ENCODE measurements at regions not wholly inside any gene's neighbourhood (a gene's known extent, or its start where the extent isn't known, plus 50 kb on each side); places are given as distances from the start of the nearest gene placed in this dataset.

- no peaks in the 10 kb centered on the region for H3K4me1 Mint-ChIP-seq
- H3K36me3 ChIP-seq: no peaks in the 10 kb centered on the region
- no peaks in the 10 kb centered on the region for H3K9me3 ChIP-seq (ENCODE audit: low read depth)
- no peaks in the 10 kb centered on the region for H3K36me3 Mint-ChIP-seq
- no peaks in the 10 kb centered on the region for H3F3A ChIP-seq (ENCODE audit: low read depth)
- DNase-seq (ENCODE audit: low spot score): no peak
- no peak overlapping the region for H2AFZ ChIP-seq (replicated peaks)
- H3K9me3 Mint-ChIP-seq: no peaks in the 10 kb centered on the region
- H3K79me2 ChIP-seq (ENCODE audit: low read depth): no peaks in the 10 kb centered on the region
- TF ChIP-seq CTCF (IDR thresholded peaks at IDR 0.05) (no peak), EZH2phosphoT487 (IDR thresholded peaks at IDR 0.05) (no peak), EZH2 (IDR thresholded peaks at IDR 0.05) (no peak)
- no peak overlapping the region for H3K27ac ChIP-seq
- no peaks in the 10 kb centered on the region for H3K27me3 ChIP-seq
- no peaks in the 10 kb centered on the region for H3K4me1 ChIP-seq
- no peak overlapping the region for H3K9ac ChIP-seq
- H3K27me3 Mint-ChIP-seq (ENCODE audit: insufficient read depth, low read depth): no peaks in the 10 kb centered on the region
- H3K4me2 ChIP-seq: no peak overlapping the region
- H3K4me3 ChIP-seq: no peak overlapping the region
- H4K20me1 ChIP-seq (ENCODE audit: low read depth): no peaks in the 10 kb centered on the region
- H3K27ac Mint-ChIP-seq: no peak overlapping the region
- H3K4me3 Mint-ChIP-seq: no peak overlapping the region
These were observed 871.6 kb downstream of the SLITRK6 start for GRCh38 chr13:84927442-84928169.

- Histone ChIP-seq H3K9ac (no peak overlapping the region), H2AFZ (replicated peaks) (no peak overlapping the region), H3K4me1 (no peaks in the 10 kb centered on the region), H4K20me1 (ENCODE audit: low read depth) (no peaks in the 10 kb centered on the region), H3F3A (ENCODE audit: low read depth) (no peaks in the 10 kb centered on the region), H3K4me2 (no peak overlapping the region), H3K27me3 (no peaks in the 10 kb centered on the region), H3K36me3 (no peaks in the 10 kb centered on the region), H3K4me3 (no peak overlapping the region), H3K79me2 (ENCODE audit: low read depth) (no peaks in the 10 kb centered on the region), H3K9me3 (ENCODE audit: low read depth) (no peaks in the 10 kb centered on the region), H3K27ac (no peak overlapping the region)
- Mint-ChIP-seq H3K36me3 (no peaks in the 10 kb centered on the region), H3K4me3 (no peak overlapping the region), H3K27me3 (ENCODE audit: insufficient read depth, low read depth) (no peaks in the 10 kb centered on the region), H3K27ac (no peak overlapping the region), H3K4me1 (no peaks in the 10 kb centered on the region), H3K9me3 (no peaks in the 10 kb centered on the region)
- TF ChIP-seq CTCF (IDR thresholded peaks at IDR 0.05) (no peak), EZH2 (IDR thresholded peaks at IDR 0.05) (no peak), EZH2phosphoT487 (IDR thresholded peaks at IDR 0.05) (no peak)
- no peak for DNase-seq (ENCODE audit: low spot score)
These were observed 873.8 kb downstream of the SLITRK6 start for GRCh38 chr13:84925443-84925842.

GRCh38 chr13:84923831-84924230 is 875.4 kb downstream of the SLITRK6 start:
- Histone ChIP-seq H3K36me3 (no peaks in the 10 kb centered on the region), H3K27ac (no peak overlapping the region), H3F3A (ENCODE audit: low read depth) (no peaks in the 10 kb centered on the region), H3K4me1 (no peaks in the 10 kb centered on the region), H3K4me2 (no peak overlapping the region), H2AFZ (replicated peaks) (no peak overlapping the region), H3K27me3 (no peaks in the 10 kb centered on the region), H3K4me3 (no peak overlapping the region), H3K79me2 (ENCODE audit: low read depth) (no peaks in the 10 kb centered on the region), H3K9ac (no peak overlapping the region), H3K9me3 (ENCODE audit: low read depth) (no peaks in the 10 kb centered on the region), H4K20me1 (ENCODE audit: low read depth) (no peaks in the 10 kb centered on the region)
- no peaks in the 10 kb centered on the region for H3K27me3 Mint-ChIP-seq (ENCODE audit: insufficient read depth, low read depth)
- no peak for DNase-seq (ENCODE audit: low spot score)
- no peaks in the 10 kb centered on the region for H3K4me1 Mint-ChIP-seq
- no peaks in the 10 kb centered on the region for H3K9me3 Mint-ChIP-seq
- no peak overlapping the region for H3K4me3 Mint-ChIP-seq
- H3K36me3 Mint-ChIP-seq: no peaks in the 10 kb centered on the region
- H3K27ac Mint-ChIP-seq: no peak overlapping the region
- no peak for TF ChIP-seq EZH2 (IDR thresholded peaks at IDR 0.05)
- no peak for TF ChIP-seq EZH2phosphoT487 (IDR thresholded peaks at IDR 0.05)
- TF ChIP-seq CTCF (IDR thresholded peaks at IDR 0.05): no peak
